Small intestine (tissue), 7 donors: ENCODE measurements at regions not wholly inside any gene's neighbourhood (a gene's known extent, or its start where the extent isn't known, plus 50 kb on each side); places are given as distances from the start of the nearest gene placed in this dataset.

Source experiments
- DNase-seq, 2 donors: peaks; one replicate each; pipeline versions ENCODE4 v3.0.0 to v3.0.0-alpha.2; 2013
- FAIRE-seq: peaks from 2 replicates; lab custom pipeline; 2012; peaks lifted over from hg19 to GRCh38; lab: Jason Lieb, UNC
- H3K27ac ChIP-seq, 3 donors: one replicate each; pipeline ENCODE4 v1.5.1; 2013; ENCODE audit warnings: low read length in 2 of 3, mild to moderate bottlenecking in 2 of 3, control low read depth in 1 of 3, inconsistent platforms in 1 of 3, low read depth in 1 of 3, moderate library complexity in 1 of 3
- H3K27me3 ChIP-seq, 3 donors: one replicate each; pipeline ENCODE4 v1.6.1; 2013; ENCODE audit warnings: low read length in 3 of 3, inconsistent platforms in 1 of 3; ENCODE audit not compliant: control insufficient read depth in 3 of 3, insufficient read depth in 3 of 3
- H3K36me3 ChIP-seq, 3 donors: one replicate each; pipeline ENCODE4 v1.6.1; 2013; ENCODE audit warnings: low read length in 3 of 3, inconsistent platforms in 1 of 3, low read depth in 1 of 3, mild to moderate bottlenecking in 1 of 3, moderate library complexity in 1 of 3; ENCODE audit not compliant: control insufficient read depth in 3 of 3, insufficient read depth in 2 of 3
- H3K4me1 ChIP-seq, 3 donors: one replicate each; pipeline ENCODE4 v1.6.1; 2013; ENCODE audit warnings: low read length in 2 of 3, inconsistent platforms in 1 of 3, low read depth in 1 of 3, mild to moderate bottlenecking in 1 of 3, moderate library complexity in 1 of 3; ENCODE audit not compliant: control insufficient read depth in 3 of 3, insufficient read depth in 2 of 3
- H3K4me3 ChIP-seq, 3 donors: one replicate each; pipeline ENCODE4 v1.5.1; 2013; ENCODE audit warnings: low read length in 3 of 3, control low read depth in 1 of 3, inconsistent platforms in 1 of 3, low read depth in 1 of 3, mild to moderate bottlenecking in 1 of 3, moderate library complexity in 1 of 3
- H3K9me3 ChIP-seq, 2 donors: one replicate each; pipeline ENCODE4 v1.6.1; 2013; ENCODE audit warnings: low read depth in 1 of 2, low read length in 1 of 2; ENCODE audit not compliant: control insufficient read depth in 2 of 2, insufficient read depth in 1 of 2
- WGBS, 3 donors: extraction: QIAGEN DNeasy Blood & Tissue Kit; methylation state at CpG; one replicate each; pipeline ENCODE4 v1.1.7; 2013; 5-methylcytosine and 5-hydroxymethylcytosine counted together
- donor health status: healthy with polysubstance abuse.
- donor health status: control.
- donor health status: control.
- donor health status: Bipolar disorder and iron deficiency.
- donor health status: healthy.

- Histone ChIP-seq H3K27me3 (no peaks in the 10 kb centered on the region), H3K9me3 (no peaks in the 10 kb centered on the region), H3K4me1 (no peaks in the 10 kb centered on the region), H3K27ac (no peak overlapping the region), H3K4me3 (no peak overlapping the region), H3K36me3 (no peaks in the 10 kb centered on the region)
- 79 to 83% (median 82%) methylated on average over 3 of the region's 3 CpGs for WGBS, 3 donors
- no peak for FAIRE-seq
- no peak for DNase-seq
Measured at GRCh38 chr15:95138604-95139270, 907.4 kb downstream of the MCTP2 start.

DNA sequence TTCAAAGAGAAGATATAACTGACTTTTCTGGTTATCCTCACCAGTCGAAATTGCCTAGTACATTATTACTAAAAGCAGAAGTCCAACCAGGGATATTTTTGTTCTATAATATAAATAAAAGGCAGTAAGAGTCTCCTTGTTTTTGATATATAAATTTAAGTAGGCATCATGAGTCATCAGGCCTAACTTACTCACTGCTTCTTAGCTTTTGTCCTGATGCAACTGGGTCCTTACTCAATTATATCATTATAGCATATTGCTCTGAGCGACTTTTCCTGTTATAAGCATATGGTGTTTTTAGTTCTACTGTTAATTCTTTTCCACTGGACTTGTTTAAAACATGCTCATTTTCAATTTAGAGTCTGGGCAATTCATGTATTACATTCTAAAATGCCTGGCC, 910.1 kb downstream of the MCTP2 start:
- H3K27ac ChIP-seq: no peak overlapping the region
- 50 to 70% (median 57%) methylated on average over 2 of the region's 2 CpGs for WGBS, 3 donors
- DNase-seq: no peak
- no peak for FAIRE-seq
- H3K27me3 ChIP-seq: no peaks in the 10 kb centered on the region
- no peak overlapping the region for H3K4me3 ChIP-seq
- no peaks in the 10 kb centered on the region for H3K9me3 ChIP-seq
- H3K4me1 ChIP-seq: no peaks in the 10 kb centered on the region
- H3K36me3 ChIP-seq: no peaks in the 10 kb centered on the region

DNA sequence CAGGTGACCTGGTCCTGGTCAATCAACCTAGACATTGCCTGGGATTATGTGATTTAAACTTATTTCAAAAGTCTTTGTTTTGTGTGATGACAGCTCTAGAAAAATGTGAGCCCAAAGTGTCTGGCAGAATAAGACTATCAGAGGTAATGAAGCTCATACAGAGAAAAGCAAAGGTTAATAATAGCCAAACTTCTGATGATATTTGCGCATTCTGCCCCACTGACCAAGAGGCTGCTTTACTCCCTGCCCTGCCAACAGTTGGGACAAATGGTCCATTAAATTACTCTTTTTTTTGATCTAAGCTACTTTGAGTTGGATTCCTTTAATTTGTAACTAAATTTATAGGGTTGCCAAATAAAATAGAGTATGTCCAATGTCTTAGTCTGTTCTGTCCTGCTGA, 911.2 kb downstream of the MCTP2 start:
- H3K4me3 ChIP-seq: no peak overlapping the region
- no peaks in the 10 kb centered on the region for H3K9me3 ChIP-seq
- no peaks in the 10 kb centered on the region for H3K27me3 ChIP-seq
- no peaks in the 10 kb centered on the region for H3K4me1 ChIP-seq
- no peak for DNase-seq
- FAIRE-seq: no peak
- 88 to 100% (median 95%) methylated on average over 1 of the region's 1 CpG for WGBS, 3 donors
- no peak overlapping the region for H3K27ac ChIP-seq
- H3K36me3 ChIP-seq: no peaks in the 10 kb centered on the region

DNA sequence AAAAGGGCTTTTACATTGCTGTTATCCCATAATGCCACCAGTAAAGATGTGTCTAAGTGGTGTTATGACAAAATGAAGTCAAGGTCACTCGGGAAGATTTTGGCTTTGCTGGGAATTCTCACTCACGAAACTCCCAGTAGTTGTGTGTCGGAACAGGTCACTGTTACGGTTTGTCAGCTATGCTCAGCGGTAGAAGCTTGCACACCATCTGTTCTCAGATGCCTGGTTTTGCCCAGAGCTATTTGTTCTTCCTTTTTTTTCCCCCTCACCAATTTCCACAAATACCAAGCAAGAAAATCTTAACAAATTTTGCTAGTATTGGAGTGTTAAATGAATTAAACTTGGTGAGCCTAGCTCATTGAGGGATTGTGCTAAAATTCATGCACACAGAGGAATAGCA, 915.1 kb downstream of the MCTP2 start:
- 89 to 91% (median 90%) methylated on average over 5 of the region's 5 CpGs for WGBS, 3 donors

DNA sequence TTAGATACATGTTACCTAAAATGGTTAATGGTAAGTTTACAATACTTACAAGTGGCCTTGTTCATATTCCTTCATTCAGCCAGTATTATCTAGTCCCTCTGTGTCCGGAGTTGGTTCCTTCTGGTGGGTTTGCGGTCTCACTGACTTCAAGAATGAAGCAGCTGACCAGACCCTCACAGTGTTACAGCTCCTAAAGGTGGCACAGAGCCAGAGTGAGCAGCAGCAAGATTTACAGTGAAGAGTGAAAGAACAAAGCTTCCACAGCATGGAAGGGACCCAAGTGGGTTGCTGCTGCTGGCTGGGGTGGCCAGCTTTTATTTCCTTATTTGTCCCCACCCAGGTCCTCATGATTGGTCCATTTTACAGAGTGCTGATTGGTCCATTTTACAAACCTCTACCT, 916.8 kb downstream of the MCTP2 start:
- Histone ChIP-seq H3K36me3 (no peaks in the 10 kb centered on the region), H3K9me3 (peaks cover 0 to 2% of the 10 kb centered on the region in 2 donors), H3K27me3 (no peaks in the 10 kb centered on the region), H3K4me3 (no peak overlapping the region), H3K27ac (no peak overlapping the region), H3K4me1 (no peaks in the 10 kb centered on the region)
- WGBS, 3 donors: 78 to 85% (median 83%) methylated on average over 2 of the region's 2 CpGs
- DNase-seq: no peak
- FAIRE-seq: no peak

More for the DNA sequence above, 915.1 kb downstream of the MCTP2 start:
- H3K27me3 ChIP-seq: no peaks in the 10 kb centered on the region
- H3K9me3 ChIP-seq: no peaks in the 10 kb centered on the region
- no peaks in the 10 kb centered on the region for H3K4me1 ChIP-seq
- DNase-seq (no peak), FAIRE-seq (no peak)
- H3K4me3 ChIP-seq: no peak overlapping the region
- H3K36me3 ChIP-seq: no peaks in the 10 kb centered on the region
- H3K27ac ChIP-seq: no peak overlapping the region

GRCh38 chr15:95149036-95149435, 917.7 kb downstream of the MCTP2 start:
- WGBS, 3 donors: 19 to 60% (median 31%) methylated on average over 3 of the region's 3 CpGs
- H3K27ac ChIP-seq: no peak overlapping the region
- H3K36me3 ChIP-seq: no peaks in the 10 kb centered on the region
- no peaks in the 10 kb centered on the region for H3K27me3 ChIP-seq
- DNase-seq (no peak), FAIRE-seq (no peak)
- no peaks in the 10 kb centered on the region for H3K4me1 ChIP-seq
- H3K9me3 ChIP-seq: peaks cover 0 to 4% of the 10 kb centered on the region in 2 donors
- H3K4me3 ChIP-seq: no peak overlapping the region

- Histone ChIP-seq H3K27ac (no peak overlapping the region), H3K4me1 (no peaks in the 10 kb centered on the region), H3K27me3 (no peaks in the 10 kb centered on the region), H3K9me3 (peaks cover 0 to 4% of the 10 kb centered on the region in 2 donors), H3K36me3 (no peaks in the 10 kb centered on the region), H3K4me3 (no peak overlapping the region)
- FAIRE-seq: no peak
- DNase-seq: no peak
Measured at GRCh38 chr15:95149771-95150170, 918.4 kb downstream of the MCTP2 start.

- FAIRE-seq (no peak), DNase-seq (no peak)
- Histone ChIP-seq H3K27ac (no peak overlapping the region), H3K36me3 (no peaks in the 10 kb centered on the region), H3K4me1 (no peaks in the 10 kb centered on the region), H3K4me3 (no peak overlapping the region), H3K9me3 (peaks cover 0 to 4% of the 10 kb centered on the region in 2 donors), H3K27me3 (no peaks in the 10 kb centered on the region)
- WGBS, 3 donors: 74 to 81% (median 79%) methylated on average over 10 of the region's 10 CpGs
Measured at GRCh38 chr15:95150466-95150865, 919.1 kb downstream of the MCTP2 start.

DNA sequence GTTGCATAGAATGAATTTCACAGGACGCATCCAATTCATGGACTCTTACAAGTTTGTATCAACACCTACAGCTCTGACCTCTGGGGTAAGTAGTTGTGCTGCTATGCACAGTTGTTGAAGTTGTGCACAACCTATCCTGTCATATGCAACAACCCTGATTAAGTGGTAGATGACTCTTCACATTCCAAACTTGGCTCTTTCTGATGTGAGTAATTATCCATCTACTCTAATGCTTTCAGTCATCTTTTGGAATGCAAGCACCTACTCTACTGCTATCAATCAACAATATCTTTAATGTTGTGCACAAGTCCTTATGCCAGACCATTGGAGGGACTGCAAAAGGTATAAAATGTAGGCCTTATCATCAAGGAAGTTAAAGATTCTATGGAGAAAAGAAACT, 921.4 kb downstream of the MCTP2 start:
- FAIRE-seq: no peak
- 87 to 98% (median 90%) methylated on average over 1 of the region's 1 CpG for WGBS, 3 donors
- no peak overlapping the region for H3K4me3 ChIP-seq

More for the DNA sequence above, 921.4 kb downstream of the MCTP2 start:
- no peak for DNase-seq
- no peak overlapping the region for H3K27ac ChIP-seq
- no peaks in the 10 kb centered on the region for H3K27me3 ChIP-seq
- H3K9me3 ChIP-seq: peaks cover 0 to 4% of the 10 kb centered on the region in 2 donors
- H3K36me3 ChIP-seq: no peaks in the 10 kb centered on the region
- no peaks in the 10 kb centered on the region for H3K4me1 ChIP-seq
